ENCODE measurements at regions not wholly inside any gene's neighbourhood (a gene's known extent, or its start where the extent isn't known, plus 50 kb on each side); places are given as distances from the start of the nearest gene placed in this dataset.

- no peak for DNase-seq (ENCODE audit: low spot score)
Observed at GRCh38 chr7:81648716-81649115, 121.1 kb downstream of the HGF start.

- no peak for DNase-seq (ENCODE audit: low spot score)
Observed at GRCh38 chr7:81645435-81645834, 124.4 kb downstream of the HGF start.

GRCh38 chr7:81641873-81642272 is 128.0 kb downstream of the HGF start:
- DNase-seq (ENCODE audit: low spot score), result no peak

- DNase-seq (ENCODE audit: low spot score), result no peak
Observed at GRCh38 chr7:81638198-81638597, 131.6 kb downstream of the HGF start.

GRCh38 chr7:81637534-81637933 is 132.3 kb downstream of the HGF start:
- no peak for DNase-seq (ENCODE audit: low spot score)

GRCh38 chr7:81632418-81632817 is 137.4 kb downstream of the HGF start:
- DNase-seq (ENCODE audit: low spot score), result no peak

- DNase-seq (ENCODE audit: low spot score), result no peak
Observed at GRCh38 chr7:81630600-81630999, 139.2 kb downstream of the HGF start.

- no peak for DNase-seq (ENCODE audit: low spot score)
Observed at GRCh38 chr7:81629702-81630101, 140.1 kb downstream of the HGF start.

- DNase-seq (ENCODE audit: low spot score), result no peak
Observed at GRCh38 chr7:81628951-81629350, 140.9 kb downstream of the HGF start.

GRCh38 chr7:81627536-81628287 is 142.1 kb downstream of the HGF start:
- DNase-seq (ENCODE audit: low spot score), result no peak

- no peak for DNase-seq (ENCODE audit: low spot score)
Observed at GRCh38 chr7:81626008-81626407, 143.8 kb downstream of the HGF start.

GRCh38 chr7:81624650-81625631 is 144.9 kb downstream of the HGF start:
- no peak for DNase-seq (ENCODE audit: low spot score)

- DNase-seq (ENCODE audit: low spot score), result no peak
Observed at GRCh38 chr7:81624021-81624592, 145.7 kb downstream of the HGF start.

GRCh38 chr7:81623251-81623855 is 146.5 kb downstream of the HGF start:
- DNase-seq (ENCODE audit: low spot score), result no peak

- DNase-seq (ENCODE audit: low spot score), result no peak
Observed at GRCh38 chr7:81621893-81622292, 148.0 kb downstream of the HGF start.

GRCh38 chr7:81618396-81619014 is 151.3 kb downstream of the HGF start:
- DNase-seq (ENCODE audit: low spot score), result no peak

GRCh38 chr7:81616951-81617350 is 152.9 kb downstream of the HGF start:
- DNase-seq (ENCODE audit: low spot score), result no peak

- DNase-seq (ENCODE audit: low spot score), result no peak
Observed at GRCh38 chr7:81611805-81612204, 158.0 kb downstream of the HGF start.

- DNase-seq (ENCODE audit: low spot score), result no peak
Observed at GRCh38 chr7:81611040-81611439, 158.8 kb downstream of the HGF start.

- no peak for DNase-seq (ENCODE audit: low spot score)
Observed at GRCh38 chr7:81608748-81609382, 161.0 kb downstream of the HGF start.

GRCh38 chr7:81607987-81608386 is 161.9 kb downstream of the HGF start:
- DNase-seq (ENCODE audit: low spot score), result no peak
